Femur (tissue), 1 donor: ENCODE measurements at regions not wholly inside any gene's neighbourhood (a gene's known extent, or its start where the extent isn't known, plus 50 kb on each side); places are given as distances from the start of the nearest gene placed in this dataset.
A peak's percentile ranks its signal among the peaks of the same experiment; 100 is the strongest.

ENCODE experiments used
- DNase-seq: peaks from one replicate; pipeline ENCODE4 v3.0.0-alpha.2; 2017

DNA sequence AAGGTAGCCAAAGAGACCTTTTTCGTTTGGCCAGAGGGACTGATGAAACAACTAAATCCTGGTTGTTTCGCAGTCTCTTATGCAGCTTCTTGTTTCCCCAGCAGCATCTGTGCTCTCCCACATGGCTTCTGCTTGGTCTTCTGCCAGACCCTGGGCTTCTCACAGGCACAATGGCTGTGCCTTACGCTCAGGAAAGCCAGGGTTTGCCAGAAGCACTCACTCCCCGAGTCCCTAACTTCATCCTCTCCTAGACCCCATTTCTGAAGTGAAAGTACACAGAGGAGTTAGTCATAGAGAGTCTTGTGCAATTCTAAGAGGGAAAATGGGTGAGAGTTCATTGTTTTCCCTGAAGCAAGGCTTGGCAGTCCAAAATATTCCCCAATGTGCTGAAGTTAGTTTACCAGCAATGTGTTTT lies 121.7 kb downstream of the EVX1 start:
- peak; percentile 39 for DNase-seq

DNA sequence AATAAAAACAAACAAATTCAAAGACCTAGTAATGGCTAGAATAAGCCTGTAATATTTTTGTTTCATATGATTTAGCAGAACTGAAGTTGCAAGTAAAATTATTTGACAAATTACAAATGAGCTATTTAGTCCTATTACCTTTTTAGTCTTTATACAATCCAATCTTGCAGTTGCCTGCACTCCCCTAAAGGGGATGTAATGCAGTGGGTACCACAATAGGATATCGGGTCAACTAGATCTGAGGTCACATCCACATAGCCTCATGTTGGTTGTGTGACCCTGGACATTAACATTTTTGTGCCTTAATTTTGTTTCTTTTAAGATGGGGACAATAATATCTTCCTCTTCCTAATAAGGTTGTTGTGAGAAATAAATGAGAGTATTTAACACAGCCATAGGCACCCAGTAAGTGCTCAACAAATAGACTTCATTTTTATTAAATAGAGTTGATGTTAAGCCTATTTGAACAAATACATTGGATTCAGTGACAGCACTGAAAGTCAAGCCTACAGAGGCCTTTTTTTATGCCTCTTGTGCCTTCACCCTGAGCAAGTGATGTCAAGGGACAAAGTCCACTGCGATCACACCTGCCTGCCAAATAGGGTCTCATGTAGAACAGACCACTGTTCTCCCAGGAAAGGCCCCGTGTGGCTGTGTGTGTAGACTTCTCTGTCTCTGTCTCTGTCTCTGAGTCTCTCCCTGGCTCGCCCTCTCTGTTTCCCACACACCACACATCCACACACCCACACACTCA lies 124.8 kb downstream of the EVX1 start:
- DNase-seq: no peak

DNA sequence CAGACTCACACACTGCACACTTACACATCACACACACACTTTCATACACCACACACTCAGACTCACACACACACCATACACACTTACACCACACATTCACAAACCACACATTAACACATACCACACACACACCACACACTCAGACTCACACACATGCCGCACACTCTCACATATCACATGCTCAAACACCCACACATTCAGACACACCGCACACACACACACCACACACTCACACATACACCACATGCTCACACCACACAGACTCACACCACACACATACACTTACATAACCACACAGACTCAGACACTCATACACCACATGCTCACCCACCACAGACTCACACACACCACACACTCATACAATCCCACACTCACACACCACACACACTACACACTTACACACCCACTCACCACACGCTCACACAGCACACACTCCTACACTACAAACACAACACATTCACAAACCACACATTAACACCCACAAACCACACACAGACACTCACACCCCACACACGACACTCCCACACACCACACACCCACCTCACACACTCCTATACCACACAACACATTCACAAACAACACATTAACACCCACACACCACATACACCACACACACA lies 125.4 kb downstream of the EVX1 start:
- DNase-seq: no peak

DNA sequence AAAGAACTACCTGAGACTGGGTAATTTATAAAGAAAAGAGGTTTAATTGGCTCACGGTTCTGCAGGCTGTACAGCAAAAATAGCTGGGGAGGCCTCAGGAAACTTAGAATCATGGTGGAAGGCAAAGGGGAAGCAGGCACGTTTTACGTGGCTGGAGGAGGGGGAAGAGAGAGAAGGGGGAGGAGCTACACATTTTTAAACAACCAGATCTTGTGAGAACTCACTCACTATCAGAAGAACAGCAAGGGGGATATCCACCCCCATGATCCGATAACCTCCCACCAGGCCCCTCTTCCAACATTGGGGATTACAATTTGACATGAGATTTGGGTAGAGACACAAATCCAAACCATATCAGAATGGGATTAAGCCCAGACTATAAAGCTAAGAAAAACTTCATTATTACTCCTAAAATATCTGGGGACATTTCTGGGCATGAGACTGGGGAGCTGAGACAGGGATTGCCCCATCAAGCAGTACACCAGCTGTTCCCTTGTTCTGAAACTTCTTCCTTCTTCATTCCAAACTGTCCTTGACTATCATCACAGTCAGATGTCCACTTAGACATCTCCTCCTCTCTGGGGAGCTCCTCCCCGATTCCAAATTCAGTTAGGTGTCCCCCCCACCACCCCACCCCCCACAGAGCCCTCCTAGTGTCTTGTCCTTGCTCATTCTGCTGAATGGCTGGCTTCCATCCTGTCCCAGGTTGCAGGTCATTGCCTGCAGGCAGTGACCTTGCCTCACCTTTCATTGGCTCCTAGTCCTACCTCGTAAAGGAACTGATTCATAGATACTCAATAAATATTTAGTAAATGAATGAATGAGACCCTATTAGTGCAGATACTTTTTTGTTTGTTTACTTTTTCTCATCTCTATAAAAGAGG lies 132.6 kb downstream of the EVX1 start:
- no peak for DNase-seq

DNA sequence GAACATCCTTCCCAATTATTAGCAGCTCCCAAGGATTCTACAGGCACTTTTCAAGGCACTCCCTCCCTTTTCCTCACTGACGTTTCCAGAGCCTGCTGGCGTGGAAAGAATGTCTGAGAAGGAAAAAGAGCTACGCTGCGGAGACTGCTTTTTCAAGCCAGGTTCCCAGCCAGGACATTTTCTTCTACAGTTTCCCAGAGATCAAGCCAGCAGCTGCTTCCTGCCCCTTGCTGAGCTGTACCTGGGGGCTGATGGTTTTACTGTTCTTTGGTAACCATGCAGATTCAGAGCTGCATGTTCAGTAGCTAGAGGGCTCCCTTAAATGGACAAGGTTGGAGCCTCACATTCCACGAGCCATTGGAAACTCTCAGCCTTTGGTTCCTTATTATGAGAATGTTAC lies 133.4 kb downstream of the EVX1 start:
- DNase-seq: peak; percentile 67

DNA sequence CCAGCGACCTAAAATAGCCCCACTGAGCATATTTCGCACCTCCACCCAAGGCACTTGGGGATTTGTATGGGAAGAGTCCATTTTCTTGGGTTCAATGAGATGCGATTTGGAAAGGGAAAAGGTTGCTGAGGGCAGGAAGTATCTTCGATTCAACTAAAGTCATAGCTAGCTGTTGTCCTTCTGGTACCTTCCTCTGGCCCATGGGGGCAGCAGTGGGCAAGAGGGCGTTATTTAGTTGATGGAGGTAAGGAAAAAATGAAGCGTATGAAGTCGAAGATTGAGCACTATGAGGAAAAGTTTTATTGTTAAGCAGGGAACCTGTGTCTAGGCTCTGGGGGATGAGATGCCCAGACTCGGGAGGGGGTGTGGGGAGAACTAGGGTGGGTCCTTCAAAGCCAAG lies 135.4 kb downstream of the EVX1 start:
- no peak for DNase-seq

DNA sequence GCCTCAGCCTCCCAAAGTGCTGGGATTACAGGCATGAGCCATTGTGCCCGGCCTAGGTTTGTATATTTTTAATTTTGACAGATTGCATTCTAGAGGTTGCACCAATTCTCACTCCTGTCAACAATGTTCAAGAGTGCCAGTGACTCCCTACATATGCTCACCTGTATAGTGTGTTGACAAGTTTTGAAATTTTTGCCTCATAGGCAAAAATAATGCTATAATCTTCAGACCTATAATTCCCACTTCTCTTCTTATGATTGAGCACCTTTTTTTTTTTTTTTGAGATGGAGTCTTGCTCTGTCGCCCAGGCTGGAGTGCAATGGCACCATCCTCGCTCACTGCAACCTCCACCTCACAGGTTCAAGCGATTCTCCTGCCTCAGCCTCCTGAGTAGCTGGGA lies 139.7 kb downstream of the EVX1 start:
- DNase-seq: no peak

DNA sequence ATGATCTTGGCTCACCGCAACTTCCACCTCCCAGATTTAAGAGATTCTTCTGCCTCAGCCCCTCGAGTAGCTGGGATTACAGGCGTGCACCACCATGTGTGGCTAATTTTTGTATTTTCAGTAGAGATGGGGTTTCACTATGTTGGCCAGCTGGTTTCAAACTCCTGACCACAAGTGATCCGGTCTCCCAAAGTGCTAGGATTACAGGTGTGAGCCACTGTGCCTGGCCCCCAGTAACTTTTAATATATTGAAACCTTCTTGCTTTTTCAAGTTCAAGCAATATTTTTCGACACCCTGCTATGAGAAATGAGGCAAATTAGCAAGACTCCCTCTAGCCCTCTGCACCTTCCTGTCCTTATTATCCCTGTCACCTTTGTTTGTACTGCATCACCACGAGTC lies 144.0 kb downstream of the EVX1 start:
- no peak for DNase-seq

DNA sequence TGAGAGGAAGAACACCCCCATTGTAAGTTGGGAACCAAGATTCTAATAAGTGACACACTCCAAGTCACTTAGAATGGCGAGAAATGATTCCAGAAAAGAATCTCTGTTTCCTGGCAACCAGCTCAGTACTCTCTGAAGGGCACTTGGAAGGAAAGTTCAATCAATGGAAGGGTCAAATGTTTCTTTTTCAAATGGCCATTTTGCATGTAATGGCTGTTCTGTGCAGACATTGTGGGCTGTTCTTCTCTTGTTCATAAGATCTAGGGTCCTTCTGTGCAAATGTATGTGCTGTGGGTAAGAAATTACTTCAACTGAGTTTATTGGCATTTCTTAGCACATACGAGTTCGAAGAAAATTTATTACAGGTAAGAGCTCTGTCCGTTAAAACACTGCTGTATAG lies 145.3 kb downstream of the EVX1 start:
- DNase-seq: no peak

DNA sequence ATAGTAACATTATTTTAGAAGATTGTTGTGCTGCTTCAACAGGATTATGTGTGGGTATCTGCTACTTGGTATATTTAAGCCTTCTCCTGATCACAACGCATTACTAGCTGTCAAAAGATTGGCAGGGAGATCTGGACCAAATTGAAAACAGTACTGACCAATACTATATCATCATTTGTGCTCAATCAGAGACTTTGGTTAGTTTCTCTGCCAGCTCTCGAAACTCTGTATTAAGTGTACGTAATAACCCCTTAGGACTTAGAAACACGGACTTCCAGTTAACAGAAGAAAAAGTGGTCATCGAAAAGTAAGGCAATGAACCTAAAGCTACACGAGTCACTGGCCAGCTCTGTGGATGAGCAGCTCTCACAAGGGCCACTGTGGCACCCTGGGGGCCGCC lies 146.0 kb downstream of the EVX1 start:
- DNase-seq: no peak

DNA sequence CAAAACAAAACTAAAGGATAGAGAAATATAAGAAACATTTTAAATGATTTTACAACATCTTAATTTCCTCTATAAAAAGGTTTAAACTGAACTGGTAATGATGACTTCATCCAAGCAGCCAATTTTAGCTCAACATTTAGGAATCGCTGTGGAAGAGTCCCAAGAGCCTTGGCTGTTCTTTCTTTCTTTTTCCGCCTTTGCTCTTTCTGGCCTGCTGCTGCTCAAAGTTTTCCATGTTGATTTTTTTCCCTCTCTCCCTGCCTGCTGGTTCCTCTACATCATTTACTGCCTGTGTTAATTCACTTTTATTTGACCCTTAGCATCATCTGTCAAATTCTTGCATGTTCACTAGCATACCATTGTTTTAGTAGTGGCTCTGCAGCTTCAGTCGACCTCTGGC lies 146.9 kb downstream of the EVX1 start:
- peak; percentile 73 for DNase-seq

DNA sequence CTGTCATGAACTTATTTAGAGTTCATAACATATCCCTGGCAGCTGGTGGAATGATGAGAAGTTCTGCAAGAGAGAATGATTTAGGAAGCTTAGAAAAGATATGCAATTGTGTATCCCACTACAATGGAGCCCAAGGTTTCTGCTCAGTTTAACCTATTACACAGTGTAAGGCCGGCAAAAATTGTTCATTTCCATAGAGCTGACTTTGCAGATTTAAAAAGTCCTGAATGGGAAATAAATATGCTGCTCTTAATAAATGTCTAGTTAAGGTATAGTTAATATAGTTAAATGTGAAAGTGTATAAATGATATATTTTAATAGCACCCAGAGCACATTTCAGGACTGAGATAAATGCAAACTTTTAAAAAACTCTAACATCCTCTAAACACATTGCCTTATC lies 149.9 kb downstream of the EVX1 start:
- DNase-seq: no peak

DNA sequence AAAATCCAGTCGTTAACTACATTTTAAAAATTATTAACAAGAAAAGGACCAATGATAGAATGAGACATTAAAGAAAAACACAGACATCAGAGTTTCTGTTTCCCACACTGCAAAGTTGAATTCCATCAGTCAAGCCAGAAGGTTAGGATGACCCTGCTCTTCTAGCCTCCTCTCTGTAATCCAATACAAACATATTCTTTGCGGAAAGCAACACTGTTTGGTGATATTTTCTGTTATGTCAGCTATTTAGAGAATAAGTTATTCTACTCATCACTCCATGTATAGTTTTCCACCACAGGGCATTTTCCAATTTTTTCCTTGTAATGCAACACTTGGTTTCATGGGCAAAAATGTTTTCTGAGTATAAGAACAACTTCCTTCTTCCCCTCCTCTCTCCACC lies 152.3 kb downstream of the EVX1 start:
- DNase-seq: no peak

DNA sequence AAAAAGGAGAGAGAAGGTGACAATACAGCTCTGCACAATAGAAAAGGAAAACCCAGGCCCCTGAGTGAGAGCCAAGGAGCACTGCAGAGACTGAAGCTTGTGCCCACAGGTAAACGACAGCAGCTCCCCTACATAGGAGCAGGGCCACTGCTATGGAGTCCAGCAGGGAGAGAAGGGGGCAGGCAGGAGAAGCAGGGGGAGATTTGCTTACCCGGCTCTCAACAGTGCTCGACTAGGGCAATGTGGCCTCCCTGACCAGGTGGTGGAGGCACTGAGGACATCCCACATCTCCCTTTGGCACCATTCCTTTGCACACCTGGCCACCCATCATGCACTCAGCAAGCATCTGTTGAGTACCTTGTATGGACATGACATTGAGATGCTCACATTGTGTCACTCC lies 153.0 kb downstream of the EVX1 start:
- no peak for DNase-seq

DNA sequence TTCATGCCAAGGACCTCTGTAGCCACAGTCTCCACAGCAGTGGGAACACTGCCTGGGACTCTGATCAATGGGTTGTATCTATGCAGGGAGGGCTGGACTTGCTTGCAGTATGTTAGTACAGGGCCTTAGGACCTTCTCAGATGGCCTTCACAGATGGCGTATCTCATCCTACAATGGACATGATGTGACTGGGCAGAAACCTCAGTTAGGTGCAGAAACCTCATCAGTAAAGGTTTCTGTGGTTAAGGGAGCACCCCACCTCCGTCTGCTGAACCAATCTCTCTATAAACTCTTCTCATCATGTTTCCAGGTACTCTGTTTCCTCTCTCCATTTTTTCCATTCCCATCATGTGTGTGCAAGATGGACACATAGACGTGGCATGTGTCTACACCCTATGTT lies 154.9 kb downstream of the EVX1 start:
- DNase-seq: no peak

DNA sequence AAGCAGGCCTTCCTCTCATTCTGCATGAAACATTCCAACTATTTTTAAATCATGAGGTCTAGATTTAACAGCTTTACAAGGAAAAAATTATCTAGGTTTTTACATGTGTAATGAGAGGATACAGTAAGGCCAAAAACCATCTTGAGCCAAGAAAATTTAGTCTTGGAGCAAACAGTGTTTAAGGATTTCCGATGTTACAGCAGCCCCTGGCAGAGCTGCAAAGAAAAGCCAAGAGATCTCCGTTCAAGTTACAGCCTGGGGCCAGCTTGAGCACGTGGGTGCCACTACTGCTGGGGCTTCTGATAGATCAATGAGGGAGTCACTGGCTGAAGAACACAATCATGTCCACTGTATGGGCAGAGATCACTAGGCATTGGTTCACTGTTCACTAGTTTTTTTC lies 156.2 kb downstream of the EVX1 start:
- DNase-seq: peak; percentile 36

DNA sequence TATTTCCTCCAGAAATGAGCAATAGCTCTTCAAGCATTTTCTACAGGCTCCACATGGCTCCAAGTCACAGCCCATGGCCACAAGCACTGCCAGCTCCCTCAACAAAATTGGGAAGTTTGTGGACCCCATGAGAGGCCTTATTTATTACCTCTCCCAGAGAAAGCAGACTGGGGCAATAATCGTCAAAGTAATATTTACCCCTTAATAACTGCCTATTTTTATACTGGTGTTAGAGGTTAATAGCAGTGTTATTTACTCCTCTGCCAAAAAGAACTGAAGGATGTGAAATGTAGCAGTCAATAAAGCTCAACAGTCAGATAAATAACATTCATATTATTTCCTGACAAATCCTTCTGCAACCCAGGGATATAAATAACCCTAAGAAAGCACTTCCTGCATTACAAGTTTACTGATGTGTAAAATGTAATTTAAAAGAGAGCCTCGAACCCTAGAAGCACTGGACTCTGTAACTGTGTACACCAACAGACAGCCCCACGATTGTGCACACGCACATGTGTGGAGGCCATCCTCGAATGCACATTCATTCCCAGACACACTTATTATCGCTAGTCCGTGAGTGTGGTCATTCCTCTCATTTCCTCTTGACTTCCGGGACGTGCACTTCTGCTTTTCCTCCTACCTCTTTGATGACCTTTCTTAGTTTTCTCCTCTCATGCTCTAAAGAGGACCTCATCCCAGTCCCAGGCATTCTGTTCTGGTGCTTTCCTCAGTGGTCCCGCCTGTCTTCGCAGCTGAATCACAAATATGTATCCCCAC lies 157.4 kb downstream of the EVX1 start:
- no peak for DNase-seq

DNA sequence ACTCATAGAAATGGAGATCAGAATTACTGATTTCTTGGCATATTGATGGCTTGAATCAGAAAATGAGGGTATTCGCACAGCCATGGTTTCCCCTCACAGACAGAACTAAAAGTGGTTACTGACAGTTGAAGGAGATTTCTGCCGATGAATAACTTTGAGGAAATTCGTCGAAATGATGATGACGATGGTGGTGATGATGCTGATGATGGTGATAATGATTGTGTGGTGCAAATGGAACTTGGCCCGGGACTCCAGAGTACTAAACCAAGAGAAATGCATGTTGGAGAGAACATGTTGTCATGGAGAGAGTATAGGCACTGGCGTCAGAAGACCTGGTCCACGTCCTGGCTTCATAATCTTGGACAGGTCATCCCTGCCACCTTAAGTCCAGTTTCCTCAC lies 163.2 kb downstream of the EVX1 start:
- no peak for DNase-seq

DNA sequence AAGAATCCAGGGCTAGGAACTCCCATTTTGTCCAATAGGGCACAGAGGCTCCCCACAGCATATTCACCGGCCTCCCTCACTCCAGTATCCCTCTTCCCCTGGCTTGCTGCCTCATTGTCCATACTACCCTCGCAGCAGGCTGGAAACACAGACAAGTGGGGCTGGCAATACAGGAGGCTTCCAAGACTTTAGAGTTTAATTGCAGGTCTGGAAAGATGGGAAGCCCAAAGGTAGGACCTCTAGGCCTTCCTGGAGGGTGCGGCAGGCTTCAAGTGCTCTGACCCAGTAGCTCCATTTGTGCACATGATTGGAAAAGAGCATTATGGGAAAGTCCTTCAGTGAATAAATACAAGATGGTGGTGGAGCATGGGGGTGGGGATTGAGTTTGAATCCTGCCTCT lies 166.7 kb downstream of the EVX1 start:
- DNase-seq: no peak

DNA sequence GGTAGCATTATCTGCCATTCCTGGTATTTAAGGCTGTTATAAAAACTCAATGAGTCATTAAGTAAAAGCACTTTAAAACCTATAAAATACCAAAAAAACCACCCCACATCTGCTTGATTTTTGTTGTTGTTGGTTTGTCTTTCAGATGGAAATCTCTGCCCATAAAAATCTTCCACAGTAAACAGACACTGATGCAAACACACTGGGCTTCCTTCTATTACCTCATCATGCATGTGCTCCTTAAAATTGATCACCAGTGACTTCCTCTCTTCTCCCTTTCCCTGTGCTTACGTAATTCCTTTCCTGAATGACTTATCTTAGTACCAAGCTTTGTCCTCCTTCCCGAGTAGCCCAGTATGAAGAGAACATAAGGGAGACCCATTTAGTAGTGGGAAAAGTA lies 167.2 kb downstream of the EVX1 start:
- DNase-seq: no peak

DNA sequence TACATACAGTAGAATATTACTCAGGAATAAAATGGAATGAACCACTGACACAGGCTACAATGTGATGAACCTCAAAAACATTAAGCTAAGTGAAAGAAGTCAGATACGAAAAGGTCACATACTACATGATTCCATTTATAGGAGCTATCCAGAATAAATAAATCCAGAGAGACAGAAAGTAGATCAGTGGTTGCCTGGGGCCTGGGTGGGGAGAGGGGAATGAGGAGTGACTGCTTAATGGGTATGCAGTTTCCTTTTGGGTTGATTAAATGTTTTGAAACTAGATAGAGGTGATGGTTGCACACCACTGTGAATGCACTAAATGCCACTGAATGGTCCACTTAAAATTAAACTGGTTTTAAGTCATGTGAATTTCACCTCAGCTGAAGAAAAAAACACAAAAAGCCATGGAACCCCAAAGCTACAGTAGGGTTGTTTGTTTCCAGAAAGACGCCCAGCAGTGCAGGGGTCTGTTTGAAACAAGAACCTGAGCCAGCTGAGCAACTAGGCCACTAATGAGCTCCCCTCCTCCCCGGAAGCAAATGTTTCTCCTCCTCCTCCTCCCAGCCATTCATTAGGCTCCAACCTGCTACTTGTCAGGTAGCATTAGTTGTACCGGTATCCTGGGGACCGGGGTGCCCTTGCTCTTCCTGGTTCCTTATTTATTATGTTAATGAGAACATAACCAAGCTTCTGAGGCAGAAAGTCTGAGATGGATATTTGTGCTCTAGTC lies 168.4 kb downstream of the EVX1 start:
- DNase-seq: no peak

DNA sequence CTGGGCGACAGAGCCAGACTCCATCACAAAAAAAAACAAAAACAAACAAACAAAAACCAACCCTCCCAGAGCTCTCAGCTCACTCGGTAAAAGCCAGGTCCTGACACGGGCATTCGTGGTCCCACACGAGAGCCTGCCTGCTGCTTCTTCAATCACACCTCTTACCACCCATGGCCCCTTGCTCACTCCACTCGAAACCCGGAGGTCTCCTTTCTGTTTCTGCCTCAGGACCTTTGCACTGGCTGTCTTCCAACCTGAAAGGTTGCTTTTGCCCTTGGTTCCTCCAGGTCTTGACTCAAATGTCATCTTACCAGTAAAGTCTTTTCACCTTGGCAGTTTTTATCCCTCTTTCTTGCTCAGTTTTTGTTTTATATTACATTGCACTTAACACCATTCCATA lies 169.6 kb downstream of the EVX1 start:
- no peak for DNase-seq
